ENCODE measurements at regions not wholly inside any gene's neighbourhood (a gene's known extent, or its start where the extent isn't known, plus 50 kb on each side); places are given as distances from the start of the nearest gene placed in this dataset.

GRCh38 chr4:62740296-62740695 is 1540.2 kb downstream of the ADGRL3 start:
- Histone ChIP-seq H3F3A (ENCODE audit: control insufficient read depth, insufficient read depth) (no peaks in the 10 kb centered on the region), H3K9me2 (replicated peaks; ENCODE audit: control insufficient read depth, low read length) (no peaks in the 10 kb centered on the region), H3K4me1 (ENCODE audit: control insufficient read depth, low read length) (no peaks in the 10 kb centered on the region), H3K4me3 (ENCODE audit: low read length) (no peak overlapping the region), H3K36me3 (ENCODE audit: control insufficient read depth, low read length) (no peaks in the 10 kb centered on the region), H3K4me2 (ENCODE audit: low read length) (no peak overlapping the region), H3K27me3 (ENCODE audit: control insufficient read depth, low read length) (no peaks in the 10 kb centered on the region), H3K79me2 (ENCODE audit: control insufficient read depth, low read length) (no peaks in the 10 kb centered on the region), H3K27ac (ENCODE audit: low read depth, low read length) (no peak overlapping the region), H3K9me3 (ENCODE audit: control insufficient read depth, insufficient read depth, low read length) (no peaks in the 10 kb centered on the region), H4K20me1 (ENCODE audit: control insufficient read depth, insufficient read depth, low read depth, low read length) (no peaks in the 10 kb centered on the region)
- TF ChIP-seq EZH2phosphoT487 (IDR thresholded peaks at IDR 0.05; ENCODE audit: borderline replicate concordance, low read length), result no peak
- TF ChIP-seq CTCF (IDR thresholded peaks at IDR 0.05; ENCODE audit: low read depth, low read length, poor library complexity, severe bottlenecking), result no peak

GRCh38 chr4:62717154-62717553 is 1517.0 kb downstream of the ADGRL3 start:
- Histone ChIP-seq H3K4me2 (ENCODE audit: low read length) (no peak overlapping the region), H3K79me2 (ENCODE audit: control insufficient read depth, low read length) (no peaks in the 10 kb centered on the region), H3K4me3 (ENCODE audit: low read length) (no peak overlapping the region), H3K9me3 (ENCODE audit: control insufficient read depth, insufficient read depth, low read length) (no peaks in the 10 kb centered on the region), H3K27me3 (ENCODE audit: control insufficient read depth, low read length) (no peaks in the 10 kb centered on the region), H3K36me3 (ENCODE audit: control insufficient read depth, low read length) (no peaks in the 10 kb centered on the region), H3K4me1 (ENCODE audit: control insufficient read depth, low read length) (no peaks in the 10 kb centered on the region), H3F3A (ENCODE audit: control insufficient read depth, insufficient read depth) (no peaks in the 10 kb centered on the region), H4K20me1 (ENCODE audit: control insufficient read depth, insufficient read depth, low read depth, low read length) (no peaks in the 10 kb centered on the region), H3K9me2 (replicated peaks; ENCODE audit: control insufficient read depth, low read length) (no peaks in the 10 kb centered on the region), H3K27ac (ENCODE audit: low read depth, low read length) (no peak overlapping the region)
- TF ChIP-seq EZH2phosphoT487 (IDR thresholded peaks at IDR 0.05; ENCODE audit: borderline replicate concordance, low read length) (no peak), CTCF (IDR thresholded peaks at IDR 0.05; ENCODE audit: low read depth, low read length, poor library complexity, severe bottlenecking) (no peak)

GRCh38 chr4:62711575-62711974 is 1511.4 kb downstream of the ADGRL3 start:
- Histone ChIP-seq H3K79me2 (ENCODE audit: control insufficient read depth, low read length) (no peaks in the 10 kb centered on the region), H3K4me2 (ENCODE audit: low read length) (no peak overlapping the region), H4K20me1 (ENCODE audit: control insufficient read depth, insufficient read depth, low read depth, low read length) (no peaks in the 10 kb centered on the region), H3K27ac (ENCODE audit: low read depth, low read length) (no peak overlapping the region), H3F3A (ENCODE audit: control insufficient read depth, insufficient read depth) (no peaks in the 10 kb centered on the region), H3K9me2 (replicated peaks; ENCODE audit: control insufficient read depth, low read length) (no peaks in the 10 kb centered on the region), H3K9me3 (ENCODE audit: control insufficient read depth, insufficient read depth, low read length) (no peaks in the 10 kb centered on the region), H3K27me3 (ENCODE audit: control insufficient read depth, low read length) (no peaks in the 10 kb centered on the region), H3K4me1 (ENCODE audit: control insufficient read depth, low read length) (no peaks in the 10 kb centered on the region), H3K4me3 (ENCODE audit: low read length) (no peak overlapping the region), H3K36me3 (ENCODE audit: control insufficient read depth, low read length) (no peaks in the 10 kb centered on the region)
- TF ChIP-seq EZH2phosphoT487 (IDR thresholded peaks at IDR 0.05; ENCODE audit: borderline replicate concordance, low read length) (no peak), CTCF (IDR thresholded peaks at IDR 0.05; ENCODE audit: low read depth, low read length, poor library complexity, severe bottlenecking) (no peak)

Data from DOHH2 (cell line).